HEK293T (cell line): ENCODE measurements at regions not wholly inside any gene's neighbourhood (a gene's known extent, or its start where the extent isn't known, plus 50 kb on each side); places are given as distances from the start of the nearest gene placed in this dataset.

Source experiments
- CTCF ChIA-PET: fragments of 350-600 bp; formaldehyde crosslinking; extraction: SDS; loops from one replicate; lab custom pipeline; 2021; ENCODE audit warnings: antibody characterized with exemption, inconsistent platforms; lab: Yijun Ruan, JAX
- POLR2A ChIA-PET: fragments of 350-600 bp; formaldehyde crosslinking; extraction: SDS; loops from one replicate; lab custom pipeline; 2020; ENCODE audit warnings: antibody characterized with exemption, inconsistent platforms; lab: Yijun Ruan, JAX
- DNase-seq: peaks from one replicate; pipeline ENCODE4 v3.0.0; 2012; ENCODE audit warnings: mixed read lengths; ENCODE audit errors: extremely low spot score
- ARNT ChIP-seq: fragments of 450-650 bp; IDR thresholded peaks from 2 replicates; pipeline ENCODE4 v1.6.1; 2017; ENCODE audit warnings: mild to moderate bottlenecking
- BHLHE40 ChIP-seq: fragments of 450-650 bp; IDR thresholded peaks from 2 replicates; pipeline ENCODE4 v1.6.1; 2016; ENCODE audit warnings: mild to moderate bottlenecking, moderate library complexity, borderline replicate concordance
- CTBP1 ChIP-seq: fragments of 450-650 bp; IDR thresholded peaks from 2 replicates; pipeline ENCODE4 v1.6.1; 2016; ENCODE audit warnings: borderline replicate concordance
- ELF4 ChIP-seq: fragments of 450-650 bp; IDR thresholded peaks from 2 replicates; pipeline ENCODE4 v1.6.1; 2017; ENCODE audit warnings: antibody characterized with exemption
- FOXA1 ChIP-seq: fragments of 450-650 bp; IDR thresholded peaks from 2 replicates; pipeline ENCODE4 v1.6.1; 2016; ENCODE audit warnings: mild to moderate bottlenecking
- FOXK2 ChIP-seq: fragments of 450-650 bp; IDR thresholded peaks from 2 replicates; pipeline ENCODE4 v1.6.1; 2016; ENCODE audit warnings: mild to moderate bottlenecking
- FOXM1 ChIP-seq: fragments of 450-650 bp; IDR thresholded peaks from 2 replicates; pipeline ENCODE4 v1.6.1; 2017; ENCODE audit warnings: mild to moderate bottlenecking, borderline replicate concordance
- HDGF ChIP-seq: fragments of 450-650 bp; IDR thresholded peaks from 2 replicates; pipeline ENCODE4 v1.6.1; 2017; ENCODE audit warnings: antibody characterized with exemption, borderline replicate concordance
- L3MBTL2 ChIP-seq: fragments of 450-650 bp; conservative IDR thresholded peaks from 2 replicates; pipeline ENCODE4 v1.6.1; 2016; ENCODE audit warnings: mild to moderate bottlenecking
- LEF1 ChIP-seq: fragments of 450-650 bp; IDR thresholded peaks from 2 replicates; pipeline ENCODE4 v1.6.1; 2017; ENCODE audit warnings: mild to moderate bottlenecking, borderline replicate concordance
- NFRKB ChIP-seq: fragments of 450-650 bp; IDR thresholded peaks from 2 replicates; pipeline ENCODE4 v1.6.1; 2016; ENCODE audit warnings: mild to moderate bottlenecking, moderate library complexity
- PKNOX1 ChIP-seq: fragments of 450-650 bp; IDR thresholded peaks from 2 replicates; pipeline ENCODE4 v1.6.1; 2016
- SP1 ChIP-seq: fragments of 450-650 bp; IDR thresholded peaks from 2 replicates; pipeline ENCODE4 v1.6.1; 2017
- SUZ12 ChIP-seq: fragments of 450-650 bp; IDR thresholded peaks from 2 replicates; pipeline ENCODE4 v1.6.1; 2016; ENCODE audit warnings: mild to moderate bottlenecking
- TARDBP ChIP-seq: fragments of 450-650 bp; IDR thresholded peaks from 2 replicates; pipeline ENCODE4 v1.6.1; 2016
- ZNF384 ChIP-seq: fragments of 450-650 bp; IDR thresholded peaks from 2 replicates; pipeline ENCODE4 v1.6.1; 2016

GRCh38 chr2:62593825-62594224 is 87.8 kb upstream of the TMEM17 start:
- ChIA-PET POLR2A (no interaction called here), CTCF (no interaction called here)
- TF ChIP-seq PKNOX1 (no peak), FOXK2 (no peak), NFRKB (no peak), L3MBTL2 (no peak), TARDBP (no peak), FOXM1 (no peak), LEF1 (no peak), ELF4 (no peak), BHLHE40 (no peak), FOXA1 (no peak), CTBP1 (no peak), SP1 (no peak), ZNF384 (no peak), HDGF (no peak), ARNT (no peak), SUZ12 (no peak)
- DNase-seq, result no peak

DNA sequence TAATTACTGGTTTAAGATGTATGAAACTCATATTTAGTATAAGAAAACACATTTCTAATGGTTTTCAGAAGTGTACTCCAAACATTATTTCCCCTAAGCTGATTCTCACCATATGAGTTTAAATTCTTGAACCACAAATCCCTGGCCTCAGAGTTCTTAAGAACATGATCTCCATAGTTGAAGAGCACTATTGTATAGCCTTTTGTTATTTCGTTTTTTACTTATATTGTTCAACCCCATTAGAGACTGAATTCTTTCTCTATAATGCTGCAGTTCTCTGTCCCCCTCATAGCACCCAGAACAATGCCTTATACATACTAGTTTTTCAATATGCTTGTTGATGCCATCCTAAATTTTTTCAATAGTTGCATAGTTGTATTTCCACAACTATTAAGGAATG is 85.5 kb upstream of the TMEM17 start:
- TF ChIP-seq HDGF (no peak), TARDBP (no peak), CTBP1 (no peak), NFRKB (no peak), LEF1 (no peak)
- ChIA-PET CTCF (no interaction called here), POLR2A (no interaction called here)
- no peak for DNase-seq

DNA sequence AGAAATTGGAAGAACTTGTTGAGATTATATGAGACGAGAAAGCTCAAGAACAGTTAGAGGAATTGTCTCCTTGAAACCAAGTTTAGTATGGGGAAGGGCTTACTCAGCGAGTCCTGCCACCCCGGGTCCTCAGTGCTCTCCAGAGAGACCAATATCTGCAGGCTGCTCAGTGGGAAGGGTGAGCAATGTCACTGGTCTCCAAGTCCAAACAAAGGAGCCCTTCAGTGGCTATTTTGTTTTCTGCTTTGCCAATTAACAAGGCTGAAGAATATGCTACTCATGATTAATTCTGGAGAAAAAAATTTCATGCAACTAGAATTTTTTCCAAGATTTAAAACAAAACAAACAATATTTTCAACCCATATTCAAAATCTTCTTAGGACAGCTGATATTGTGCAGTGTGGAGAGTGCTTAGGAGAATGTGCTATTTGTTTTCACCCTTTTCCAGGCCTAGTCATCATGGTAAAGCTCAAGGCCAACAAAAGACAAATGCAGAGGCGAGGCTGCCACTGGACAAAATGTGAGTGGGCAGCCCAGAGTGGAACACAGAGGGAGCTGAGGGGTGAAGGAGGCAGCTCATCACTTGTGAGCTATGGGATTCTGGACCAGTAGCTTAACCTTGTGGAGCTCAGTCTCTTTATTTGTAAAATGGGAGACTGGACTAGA is 83.8 kb upstream of the TMEM17 start:
- DNase-seq, result no peak
- POLR2A ChIA-PET, result no interaction called here
- no peak for TF ChIP-seq ELF4
- TF ChIP-seq L3MBTL2, result no peak
- TF ChIP-seq NFRKB, result no peak
- TF ChIP-seq ARNT, result no peak
- no peak for TF ChIP-seq FOXK2
- no peak for TF ChIP-seq SP1
- no peak for TF ChIP-seq ZNF384
- TF ChIP-seq PKNOX1, result no peak
- TF ChIP-seq BHLHE40, result no peak
- TF ChIP-seq CTBP1, result no peak
- no peak for TF ChIP-seq HDGF
- no peak for TF ChIP-seq SUZ12
- no peak for TF ChIP-seq FOXA1
- TF ChIP-seq FOXM1, result no peak
- CTCF ChIA-PET, result no interaction called here

GRCh38 chr2:62587592-62587991 is 81.6 kb upstream of the TMEM17 start:
- POLR2A ChIA-PET, result no interaction called here

GRCh38 chr2:62586981-62587380 is 81.0 kb upstream of the TMEM17 start:
- TF ChIP-seq PKNOX1 (no peak), HDGF (no peak), LEF1 (no peak), FOXM1 (no peak), FOXA1 (no peak), CTBP1 (no peak), SP1 (no peak), L3MBTL2 (no peak), BHLHE40 (no peak), ARNT (no peak), SUZ12 (no peak), TARDBP (no peak)
- no peak for DNase-seq
- CTCF ChIA-PET, result no interaction called here
- POLR2A ChIA-PET, result no interaction called here

More at GRCh38 chr2:62587592-62587991, 81.6 kb upstream of the TMEM17 start:
- CTCF ChIA-PET, result no interaction called here
- TF ChIP-seq HDGF, result no peak
- TF ChIP-seq ELF4, result no peak
- no peak for TF ChIP-seq SUZ12
- TF ChIP-seq FOXK2, result no peak
- no peak for TF ChIP-seq BHLHE40
- no peak for TF ChIP-seq L3MBTL2
- TF ChIP-seq ARNT, result no peak
- no peak for TF ChIP-seq ZNF384
- TF ChIP-seq TARDBP, result no peak
- no peak for TF ChIP-seq PKNOX1
- no peak for TF ChIP-seq LEF1
- TF ChIP-seq NFRKB, result no peak
- no peak for TF ChIP-seq CTBP1
- TF ChIP-seq FOXA1, result no peak
- no peak for TF ChIP-seq FOXM1
- TF ChIP-seq SP1, result no peak
- DNase-seq, result no peak
